ENCODE measurements at regions not wholly inside any gene's neighbourhood (a gene's known extent, or its start where the extent isn't known, plus 50 kb on each side); places are given as distances from the start of the nearest gene placed in this dataset.

- Histone ChIP-seq H3K27ac (ENCODE audit: low read depth, low read length) (no peak overlapping the region), H3K9me3 (ENCODE audit: control insufficient read depth in 1 of 2, insufficient read depth in 1 of 2, low read depth in 1 of 2, low read length in 2 of 2) (no peaks in the 10 kb centered on the region), H3K9me2 (ENCODE audit: insufficient read depth) (no peaks in the 10 kb centered on the region), H3K9ac (ENCODE audit: low read length) (no peak overlapping the region), H4K20me1 (ENCODE audit: insufficient read depth) (no peaks in the 10 kb centered on the region), H2AFZ (ENCODE audit: low read depth, low read length, poor library complexity, severe bottlenecking) (no peak overlapping the region), H3K27me3 (ENCODE audit: insufficient read depth, low read length) (peaks cover 54% of the 10 kb centered on the region), H3K4me2 (ENCODE audit: low read length) (no peak overlapping the region), H3K79me2 (ENCODE audit: insufficient read depth, low read length) (no peaks in the 10 kb centered on the region), H3K4me3 (replicated peaks in 1 of 2; ENCODE audit: low read depth in 1 of 2, low read length in 2 of 2) (no peak overlapping the region), H3K36me3 (ENCODE audit: control insufficient read depth in 1 of 2, insufficient read depth in 2 of 2, low read length in 2 of 2) (no peaks in the 10 kb centered on the region), H3K4me1 (ENCODE audit: control insufficient read depth in 1 of 2, insufficient read depth in 2 of 2, low read length in 2 of 2) (no peaks in the 10 kb centered on the region)
- intact Hi-C loops (cut with micrococcal nuclease) = no loop called here
- ChIA-PET RAD21 (ENCODE audit: low non-redundant PET in 1 of 2, low total read pairs in 2 of 2, uncharacterized antibody in 2 of 2, unreplicated experiment in 2 of 2) (no interaction called here), CTCF (no interaction called here), POLR2A (no interaction called here)
- TF ChIP-seq EGR1 (IDR thresholded peaks at IDR 0.05; ENCODE audit: low read depth) (no peak), FOSL1 (IDR thresholded peaks at IDR 0.05; ENCODE audit: low read depth) (no peak), ZNF274 (IDR thresholded peaks at IDR 0.05; ENCODE audit: low read depth, low read length) (no peak), ZBTB33 (IDR thresholded peaks at IDR 0.05; ENCODE audit: extremely low read depth, insufficient replicate concordance, low read length) (no peak), CTCF (IDR thresholded peaks at IDR 0.05 in 2 of 3, conservative IDR thresholded peaks at IDR 0.05 in 1 of 3; ENCODE audit: borderline replicate concordance in 1 of 3, insufficient read depth in 1 of 3, low read depth in 2 of 3, low read length in 2 of 3) (no peak), ZFX (IDR thresholded peaks at IDR 0.05) (no peak), POLR2A (IDR thresholded peaks at IDR 0.05; ENCODE audit: borderline replicate concordance, extremely low read depth, insufficient read depth, insufficient read length) (no peak), CEBPB (IDR thresholded peaks at IDR 0.05; ENCODE audit: low read depth) (no peak), ELF1 (IDR thresholded peaks at IDR 0.05; ENCODE audit: borderline replicate concordance, low read depth) (no peak), YY1 (IDR thresholded peaks at IDR 0.05; ENCODE audit: extremely low read depth, insufficient replicate concordance, low read depth, low read length) (no peak), SRF (IDR thresholded peaks at IDR 0.05; ENCODE audit: low read depth) (no peak), EZH2phosphoT487 (IDR thresholded peaks at IDR 0.05; ENCODE audit: borderline replicate concordance) (no peak), EZH2 (IDR thresholded peaks at IDR 0.05) (no peak), POLR2AphosphoS5 (IDR thresholded peaks at IDR 0.05; ENCODE audit: low read depth, low read length) (no peak), SP1 (IDR thresholded peaks at IDR 0.05; ENCODE audit: low read depth) (no peak), RAD21 (IDR thresholded peaks at IDR 0.05; ENCODE audit: low read depth) (no peak), TCF7L2 (IDR thresholded peaks at IDR 0.05; ENCODE audit: borderline replicate concordance, extremely low read depth, insufficient read depth, insufficient read length) (no peak), CBX3 (IDR thresholded peaks at IDR 0.05; ENCODE audit: low read depth) (no peak)
- BruUV-seq (replicated peaks) = no TSS peak
- no peak for ATAC-seq
- no peak for DNase-seq (ENCODE audit: low read depth, low spot score)
Measured at GRCh38 chr4:54937501-54937900, 187.9 kb downstream of the KDR start.
